ENCODE measurements at regions not wholly inside any gene's neighbourhood (a gene's known extent, or its start where the extent isn't known, plus 50 kb on each side); places are given as distances from the start of the nearest gene placed in this dataset.

- DNase-seq = no peak
Observed at GRCh38 chr5:117889596-117889995, 1098.8 kb downstream of the DTWD2 start.

GRCh38 chr5:117888688-117889087 is 1099.7 kb downstream of the DTWD2 start:
- no peak for DNase-seq

GRCh38 chr5:117881426-117882230 is 1106.7 kb downstream of the DTWD2 start:
- no peak for DNase-seq

GRCh38 chr5:117880932-117881331 is 1107.4 kb downstream of the DTWD2 start:
- no peak for DNase-seq

GRCh38 chr5:117877731-117878130 is 1110.6 kb downstream of the DTWD2 start:
- DNase-seq = no peak

GRCh38 chr5:117872798-117873368 is 1115.5 kb downstream of the DTWD2 start:
- no peak for DNase-seq

GRCh38 chr5:117869596-117869995 is 1118.8 kb downstream of the DTWD2 start:
- DNase-seq = no peak

- no peak for DNase-seq
Observed at GRCh38 chr5:117863586-117864296, 1124.6 kb downstream of the DTWD2 start.

GRCh38 chr5:117860550-117860949 is 1127.8 kb downstream of the DTWD2 start:
- DNase-seq = no peak

GRCh38 chr5:117859176-117859575 is 1129.2 kb downstream of the DTWD2 start:
- no peak for DNase-seq

- no peak for DNase-seq
Observed at GRCh38 chr5:117856713-117857112, 1131.6 kb downstream of the DTWD2 start.

GRCh38 chr5:117837786-117838185 is 1150.6 kb downstream of the DTWD2 start:
- no peak for DNase-seq

GRCh38 chr5:117833691-117834090 is 1154.7 kb downstream of the DTWD2 start:
- DNase-seq = no peak

GRCh38 chr5:117829646-117830045 is 1158.7 kb downstream of the DTWD2 start:
- no peak for DNase-seq

- DNase-seq = no peak
Observed at GRCh38 chr5:117813850-117814249, 1174.5 kb downstream of the DTWD2 start.

GRCh38 chr5:117812861-117813260 is 1175.5 kb downstream of the DTWD2 start:
- DNase-seq = no peak

GRCh38 chr5:117809251-117809650 is 1179.1 kb downstream of the DTWD2 start:
- no peak for DNase-seq

GRCh38 chr5:117805058-117805457 is 1183.3 kb downstream of the DTWD2 start:
- no peak for DNase-seq

GRCh38 chr5:117803533-117803932 is 1184.8 kb downstream of the DTWD2 start:
- no peak for DNase-seq

- no peak for DNase-seq
Observed at GRCh38 chr5:117801583-117801982, 1186.8 kb downstream of the DTWD2 start.

- DNase-seq = no peak
Observed at GRCh38 chr5:117800261-117800660, 1188.1 kb downstream of the DTWD2 start.

GRCh38 chr5:117794847-117795246 is 1193.5 kb downstream of the DTWD2 start:
- no peak for DNase-seq

- DNase-seq = no peak
Observed at GRCh38 chr5:117793963-117794362, 1194.4 kb downstream of the DTWD2 start.

Data from skin of body (tissue), 1 donor.